IMR-90 (cell line): ENCODE measurements at regions not wholly inside any gene's neighbourhood (a gene's known extent, or its start where the extent isn't known, plus 50 kb on each side); places are given as distances from the start of the nearest gene placed in this dataset.

Experiments used
- ATAC-seq: fragments of 200-7000 bp; cut with Tn5 transposase; 2 replicates; pipeline ENCODE4 v1.9.1; 2020; ENCODE audit warnings: low read depth, mild to moderate bottlenecking, moderate library complexity
- BruUV-seq: library from RNA; stranded (reverse); fragments of 400-500 nt; replicated peaks from 2 replicates; lab custom pipeline; 2021; lab: Mats Ljungman, UMichigan
- CTCF ChIA-PET: fragments of 300-600 bp; formaldehyde crosslinking; extraction: SDS; loops from one replicate; lab custom pipeline; 2021; ENCODE audit warnings: antibody characterized with exemption; lab: Yijun Ruan, JAX
- POLR2A ChIA-PET: fragments of 300-600 bp; sonication (Branson Sonifier 250); formaldehyde crosslinking; loops from one replicate; lab custom pipeline; 2022; ENCODE audit warnings: antibody characterized with exemption; ENCODE audit not compliant: unreplicated experiment; lab: Charles Lee
- DNase-seq: peaks from one replicate; pipeline ENCODE4 v3.0.0; 2013
- H2AFZ ChIP-seq: replicated peaks from 2 replicates; pipeline ENCODE3; 2013; ENCODE audit warnings: low read length, mild to moderate bottlenecking; ENCODE audit not compliant: poor library complexity
- H2AK5ac ChIP-seq: 2 replicates; pipeline ENCODE4 v1.6.1; 2013; ENCODE audit warnings: low read depth, low read length, inconsistent platforms
- H2AK9ac ChIP-seq: replicated peaks from 2 replicates; pipeline ENCODE3; 2013; ENCODE audit warnings: mild to moderate bottlenecking, low read depth, low read length, moderate library complexity; ENCODE audit not compliant: poor library complexity
- H2BK120ac ChIP-seq: 2 replicates; pipeline ENCODE4 v1.6.1; 2013; ENCODE audit warnings: low read depth, low read length, inconsistent platforms
- H2BK15ac ChIP-seq: 3 replicates; pipeline ENCODE4 v1.6.1; 2013; ENCODE audit warnings: low read depth, low read length, inconsistent platforms
- H2BK20ac ChIP-seq: 2 replicates; pipeline ENCODE4 v1.6.1; 2013; ENCODE audit warnings: low read depth, mild to moderate bottlenecking, inconsistent platforms, low read length, moderate library complexity
- H2BK5ac ChIP-seq: 2 replicates; pipeline ENCODE4 v1.6.1; 2013; ENCODE audit warnings: mild to moderate bottlenecking, low read depth, low read length, inconsistent platforms; ENCODE audit not compliant: poor library complexity, severe bottlenecking
- H3K14ac ChIP-seq: replicated peaks from 2 replicates; pipeline ENCODE4 v1.6.1; 2013; ENCODE audit warnings: low read depth, low read length, inconsistent platforms
- H3K18ac ChIP-seq: 2 replicates; pipeline ENCODE4 v1.6.1; 2013; ENCODE audit warnings: low read depth, low read length, control low read depth
- H3K23ac ChIP-seq: 2 replicates; pipeline ENCODE4 v1.6.1; 2013; ENCODE audit warnings: low read depth, low read length, inconsistent platforms
- H3K27ac ChIP-seq: 2 replicates; pipeline ENCODE4 v1.5.1; 2013; ENCODE audit warnings: mild to moderate bottlenecking, control low read depth, low read length; ENCODE audit not compliant: insufficient read depth
- H3K27me3 ChIP-seq: 2 replicates; pipeline ENCODE4 v1.6.1; 2013; ENCODE audit warnings: low read length; ENCODE audit not compliant: control insufficient read depth, insufficient read depth
- H3K36me3 ChIP-seq: 2 replicates; pipeline ENCODE4 v1.6.1; 2013; ENCODE audit warnings: low read length, mixed read lengths; ENCODE audit not compliant: control insufficient read depth, insufficient read depth
- H3K4ac ChIP-seq: 2 replicates; pipeline ENCODE4 v1.6.1; 2013; ENCODE audit warnings: low read depth, low read length, inconsistent platforms
- H3K4me1 ChIP-seq: 2 replicates; pipeline ENCODE4 v1.6.1; 2013; ENCODE audit warnings: low read length, mixed read lengths; ENCODE audit not compliant: control insufficient read depth, insufficient read depth
- H3K4me2 ChIP-seq: 2 replicates; pipeline ENCODE4 v1.6.1; 2013; ENCODE audit warnings: low read depth, mild to moderate bottlenecking, control low read depth, low read length, moderate library complexity
- H3K4me3 ChIP-seq: 2 replicates; pipeline ENCODE4 v1.5.1; 2013; ENCODE audit warnings: low read depth, mild to moderate bottlenecking, control low read depth, low read length, moderate library complexity; ENCODE audit not compliant: insufficient read depth
- H3K56ac ChIP-seq: 2 replicates; pipeline ENCODE4 v1.6.1; 2013; ENCODE audit warnings: low read length, inconsistent platforms; ENCODE audit not compliant: insufficient read depth; ENCODE audit errors: extremely low read depth
- H3K79me1 ChIP-seq, 2 experiments: 2 replicates each; pipeline ENCODE4 v1.6.1; 2013; ENCODE audit warnings: low read length in 2 of 2, inconsistent platforms in 1 of 2, low read depth in 1 of 2
- H3K9ac ChIP-seq: 2 replicates; pipeline ENCODE4 v1.6.1; 2013; ENCODE audit warnings: low read depth, low read length, control low read depth
- H3K9me1 ChIP-seq: 2 replicates; pipeline ENCODE4 v1.6.1; 2013; ENCODE audit warnings: low read length, inconsistent platforms; ENCODE audit not compliant: insufficient read depth
- H3K9me3 ChIP-seq: 2 replicates; pipeline ENCODE4 v1.6.1; 2013; ENCODE audit warnings: low read length; ENCODE audit not compliant: control insufficient read depth, insufficient read depth
- H4K20me1 ChIP-seq: 2 replicates; pipeline ENCODE4 v1.6.1; 2013; ENCODE audit warnings: low read length, inconsistent platforms; ENCODE audit not compliant: insufficient read depth
- H4K5ac ChIP-seq: 2 replicates; pipeline ENCODE4 v1.6.1; 2013; ENCODE audit warnings: mild to moderate bottlenecking, low read depth, low read length, control low read depth
- H4K8ac ChIP-seq, 2 experiments: 2 replicates each; pipeline ENCODE4 v1.6.1; 2013; ENCODE audit warnings: low read depth in 2 of 2, low read length in 2 of 2, control low read depth in 1 of 2, inconsistent platforms in 1 of 2
- H4K91ac ChIP-seq: 2 replicates; pipeline ENCODE4 v1.6.1; 2013; ENCODE audit warnings: low read depth, low read length, inconsistent platforms; ENCODE audit not compliant: insufficient read depth
- BHLHE40 ChIP-seq: fragments of 150-350 bp; IDR thresholded peaks from 2 replicates; pipeline ENCODE4 v1.6.1; 2016; ENCODE audit warnings: mild to moderate bottlenecking, low read depth, low read length
- CHD1 ChIP-seq: IDR thresholded peaks from 2 replicates; pipeline ENCODE4 v1.6.1; 2012; ENCODE audit warnings: low read depth, low read length, improper control_type of control experiment
- CTCF ChIP-seq: conservative IDR thresholded peaks from 2 replicates; pipeline ENCODE4 v1.5.1; 2012; ENCODE audit warnings: mild to moderate bottlenecking, low read depth, low read length, improper control_type of control experiment
- FOS ChIP-seq: fragments of 150-350 bp; IDR thresholded peaks from 2 replicates; pipeline ENCODE4 v1.6.1; 2016; ENCODE audit warnings: low read depth, low read length
- MAZ ChIP-seq: IDR thresholded peaks from 2 replicates; pipeline ENCODE4 v1.6.1; 2012; ENCODE audit warnings: low read depth, mild to moderate bottlenecking, low read length, improper control_type of control experiment, moderate library complexity, borderline replicate concordance
- NFE2L2 ChIP-seq: fragments of 150-350 bp; IDR thresholded peaks from 2 replicates; pipeline ENCODE4 v1.6.1; 2016; ENCODE audit warnings: low read depth, mild to moderate bottlenecking, low read length
- RFX5 ChIP-seq: IDR thresholded peaks from 2 replicates; pipeline ENCODE4 v1.8.0; 2012; ENCODE audit warnings: low read depth, mild to moderate bottlenecking, low read length, moderate library complexity
- WGBS, 2 experiments: methylation state at CpG; one replicate each; pipeline versions ENCODE4 v1.1.5 to v1.1.7; 2013; ENCODE audit warnings: missing lambda C conversion rate in 2 of 2; ENCODE audit not compliant: insufficient read length in 1 of 2; ENCODE audit errors: extremely low coverage in 2 of 2; 5-methylcytosine and 5-hydroxymethylcytosine counted together
- dilution Hi-C: fragments of 300-500 bp; cut with HindIII; formaldehyde crosslinking; loops from one replicate; pipeline ENCODE4 v1.14.3; 2018; ENCODE audit warnings: low sequenced_read_pairs; ENCODE audit not compliant: unreplicated experiment
- in situ Hi-C: fragments of 300-500 bp; cut with MboI; formaldehyde crosslinking; loops from 3 replicates; pipeline ENCODE4 v1.14.3; 2019; ENCODE audit warnings: low sequenced_read_pairs, inconsistent platforms, mixed read lengths
- intact Hi-C: fragments of 100-400 bp; cut with micrococcal nuclease; formaldehyde crosslinking; loops from 2 replicates; pipeline ENCODE4 v1.10.0; 2022

GRCh38 chr22:34579519-34579918 lies 486.4 kb upstream of the ISX start:
- peaks cover 12% of the 10 kb centered on the region; the same call in 1 of the 2 replicates for H3K9me3 ChIP-seq
- intact Hi-C loops (no loop called here), in situ Hi-C loops (no loop called here), dilution Hi-C loops (no loop called here)
- H3K4me3 ChIP-seq: no peak overlapping the region
- no peaks in the 10 kb centered on the region for H3K36me3 ChIP-seq
- WGBS, 2 experiments: no CpG with 5 or more reads among the region's 2 CpGs
- no peak overlapping the region for H2AK5ac ChIP-seq
- no peak overlapping the region for H2BK15ac ChIP-seq
- H2BK120ac ChIP-seq: no peak overlapping the region
- H2BK5ac ChIP-seq: no peak overlapping the region
- POLR2A ChIA-PET: no interaction called here
- H4K8ac ChIP-seq: no peak overlapping the region
- no peak overlapping the region for H3K9ac ChIP-seq
- no peak overlapping the region for H3K23ac ChIP-seq
- no peaks in the 10 kb centered on the region for H3K4me1 ChIP-seq
- H4K20me1 ChIP-seq: no peaks in the 10 kb centered on the region
- no peak overlapping the region for H2AK9ac ChIP-seq
- H3K79me1 ChIP-seq: no peaks in the 10 kb centered on the region
- ATAC-seq (no peak), DNase-seq (no peak)
- H3K27ac ChIP-seq: no peak overlapping the region
- no peaks in the 10 kb centered on the region for H3K9me1 ChIP-seq
- no peak overlapping the region for H4K5ac ChIP-seq
- no peak overlapping the region for H3K14ac ChIP-seq
- H3K4ac ChIP-seq: no peak overlapping the region
- TF ChIP-seq MAZ (no peak), FOS (no peak), RFX5 (no peak), CHD1 (no peak), CTCF (no peak), BHLHE40 (no peak), NFE2L2 (no peak)
- H3K56ac ChIP-seq: no peak overlapping the region
- H2AFZ ChIP-seq: no peak overlapping the region
- H3K4me2 ChIP-seq: no peak overlapping the region
- CTCF ChIA-PET: no interaction called here
- H3K18ac ChIP-seq: no peak overlapping the region
- no peak overlapping the region for H4K91ac ChIP-seq
- H3K27me3 ChIP-seq: no peaks in the 10 kb centered on the region
- H2BK20ac ChIP-seq: no peak overlapping the region
- BruUV-seq: no TSS peak
